ENCODE measurements at regions not wholly inside any gene's neighbourhood (a gene's known extent, or its start where the extent isn't known, plus 50 kb on each side); places are given as distances from the start of the nearest gene placed in this dataset.

GRCh38 chr11:134663506-134664313 lies 251.7 kb upstream of the B3GAT1 start:
- Histone ChIP-seq H4K20me1 (ENCODE audit: insufficient read depth, low read length) (no peaks in the 10 kb centered on the region), H3K4me3 (ENCODE audit: low read depth, low read length, poor library complexity, severe bottlenecking) (no peak overlapping the region), H3F3A (ENCODE audit: insufficient read depth, low read length) (no peaks in the 10 kb centered on the region), H3K9ac (ENCODE audit: low read length) (no peak overlapping the region), H3K9me2 (ENCODE audit: low read depth, low read length) (no peaks in the 10 kb centered on the region), H3K27me3 (ENCODE audit: insufficient read depth, low read length) (no peaks in the 10 kb centered on the region), H3K4me2 (ENCODE audit: low read length) (no peak overlapping the region), H3K27ac (ENCODE audit: low read depth, low read length, poor library complexity, severe bottlenecking) (no peak overlapping the region), H3K79me2 (ENCODE audit: insufficient read depth, low read length) (no peaks in the 10 kb centered on the region), H3K4me1 (ENCODE audit: insufficient read depth, low read length, severe bottlenecking) (no peaks in the 10 kb centered on the region), H2AFZ (ENCODE audit: low read length) (no peak overlapping the region), H3K36me3 (ENCODE audit: insufficient read depth, low read length) (no peaks in the 10 kb centered on the region), H3K9me3 (ENCODE audit: low read length) (no peaks in the 10 kb centered on the region)
- TF ChIP-seq CTCF (IDR thresholded peaks at IDR 0.05; ENCODE audit: low read length), result no peak
- no peak for TF ChIP-seq EZH2 (IDR thresholded peaks at IDR 0.05; ENCODE audit: borderline replicate concordance, low read length)

DNA sequence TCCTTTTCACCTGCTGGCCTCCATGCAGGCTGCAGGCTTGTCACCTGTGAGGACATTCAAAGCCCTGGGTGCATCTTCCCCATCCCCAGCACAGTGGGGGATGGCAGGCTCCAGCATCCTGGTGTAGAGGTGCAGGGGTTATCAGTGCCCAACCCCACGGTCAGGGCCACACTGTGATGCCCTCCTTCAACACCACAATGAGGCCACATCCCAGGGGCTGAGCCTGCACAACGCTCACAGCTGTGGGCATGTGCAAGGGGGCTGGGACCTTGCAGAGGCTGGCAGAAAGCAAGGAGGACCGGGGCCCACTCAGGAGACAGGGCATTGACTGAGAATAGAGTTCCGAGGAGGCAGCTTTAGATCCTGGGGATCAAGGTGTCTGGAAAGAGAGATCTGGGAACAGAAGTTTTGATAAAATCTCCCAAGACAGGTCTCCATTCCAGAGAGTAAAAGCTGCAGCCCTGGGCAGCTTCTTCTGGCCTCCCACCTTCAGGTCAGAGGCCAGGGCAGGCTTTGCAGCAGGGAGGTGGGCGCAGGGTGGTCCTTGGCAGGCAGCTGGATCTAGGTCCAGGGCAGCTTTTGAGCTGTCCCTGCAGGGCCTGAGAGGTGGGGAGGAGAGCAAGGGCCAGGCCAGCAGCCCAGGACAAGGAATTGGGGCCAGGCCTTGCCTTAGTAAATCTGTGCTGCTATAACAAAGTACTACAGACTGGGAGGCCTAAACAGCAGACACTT lies 250.8 kb upstream of the B3GAT1 start:
- Histone ChIP-seq H3K79me2 (ENCODE audit: insufficient read depth, low read length) (no peaks in the 10 kb centered on the region), H4K20me1 (ENCODE audit: insufficient read depth, low read length) (no peaks in the 10 kb centered on the region), H3K4me2 (ENCODE audit: low read length) (no peak overlapping the region), H3K27me3 (ENCODE audit: insufficient read depth, low read length) (no peaks in the 10 kb centered on the region), H3K4me1 (ENCODE audit: insufficient read depth, low read length, severe bottlenecking) (no peaks in the 10 kb centered on the region), H2AFZ (ENCODE audit: low read length) (no peak overlapping the region), H3K36me3 (ENCODE audit: insufficient read depth, low read length) (no peaks in the 10 kb centered on the region), H3F3A (ENCODE audit: insufficient read depth, low read length) (no peaks in the 10 kb centered on the region), H3K9me3 (ENCODE audit: low read length) (no peaks in the 10 kb centered on the region), H3K9ac (ENCODE audit: low read length) (no peak overlapping the region), H3K4me3 (ENCODE audit: low read depth, low read length, poor library complexity, severe bottlenecking) (no peak overlapping the region), H3K9me2 (ENCODE audit: low read depth, low read length) (no peaks in the 10 kb centered on the region), H3K27ac (ENCODE audit: low read depth, low read length, poor library complexity, severe bottlenecking) (no peak overlapping the region)
- no peak for TF ChIP-seq EZH2 (IDR thresholded peaks at IDR 0.05; ENCODE audit: borderline replicate concordance, low read length)
- no peak for TF ChIP-seq CTCF (IDR thresholded peaks at IDR 0.05; ENCODE audit: low read length)

- Histone ChIP-seq H3K4me3 (ENCODE audit: low read depth, low read length, poor library complexity, severe bottlenecking) (no peak overlapping the region), H2AFZ (ENCODE audit: low read length) (no peak overlapping the region), H3K36me3 (ENCODE audit: insufficient read depth, low read length) (no peaks in the 10 kb centered on the region), H3K27ac (ENCODE audit: low read depth, low read length, poor library complexity, severe bottlenecking) (no peak overlapping the region), H3K79me2 (ENCODE audit: insufficient read depth, low read length) (no peaks in the 10 kb centered on the region), H3K27me3 (ENCODE audit: insufficient read depth, low read length) (no peaks in the 10 kb centered on the region), H3K4me2 (ENCODE audit: low read length) (no peak overlapping the region), H3K4me1 (ENCODE audit: insufficient read depth, low read length, severe bottlenecking) (no peaks in the 10 kb centered on the region), H3K9ac (ENCODE audit: low read length) (no peak overlapping the region), H3K9me3 (ENCODE audit: low read length) (no peaks in the 10 kb centered on the region), H3K9me2 (ENCODE audit: low read depth, low read length) (no peaks in the 10 kb centered on the region), H4K20me1 (ENCODE audit: insufficient read depth, low read length) (no peaks in the 10 kb centered on the region), H3F3A (ENCODE audit: insufficient read depth, low read length) (no peaks in the 10 kb centered on the region)
- no peak for TF ChIP-seq CTCF (IDR thresholded peaks at IDR 0.05; ENCODE audit: low read length)
- no peak for TF ChIP-seq EZH2 (IDR thresholded peaks at IDR 0.05; ENCODE audit: borderline replicate concordance, low read length)
Observed at GRCh38 chr11:134661660-134662059, 249.6 kb upstream of the B3GAT1 start.

Measured in OCI-LY1 (cell line).